Fibroblast of skin of back (primary cell): ENCODE measurements at regions not wholly inside any gene's neighbourhood (a gene's known extent, or its start where the extent isn't known, plus 50 kb on each side); places are given as distances from the start of the nearest gene placed in this dataset.
"Not testable (repeated sequence)": the region's sequence is repeated elsewhere in the genome, so short reads cannot be mapped to it uniquely, and the experiment has no call there.

Experiments used
- DNase-seq: peaks from one replicate; pipeline ENCODE4 v3.0.0-alpha.2; 2013

DNA sequence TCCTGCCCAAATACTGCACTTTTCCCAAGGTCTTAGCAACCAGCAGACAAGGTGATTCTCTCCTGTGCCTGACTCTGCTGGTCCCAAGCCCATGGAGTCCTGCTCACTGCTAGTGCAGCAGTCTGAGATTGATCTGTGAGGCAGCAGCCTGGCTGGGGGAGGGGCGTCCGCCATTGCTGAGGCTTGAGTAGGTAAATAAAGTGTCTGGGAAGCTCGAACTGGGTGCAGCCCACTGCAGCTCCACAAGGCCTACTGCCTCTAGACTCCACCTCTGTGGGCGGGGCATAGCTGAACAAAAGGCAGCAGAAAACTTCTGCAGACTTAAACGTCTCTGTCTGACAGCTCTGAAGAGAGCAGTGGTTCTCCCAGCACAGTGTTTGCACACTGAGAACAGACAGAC, 258.7 kb downstream of the ABCC12 start:
- DNase-seq = not testable (repeated sequence)

DNA sequence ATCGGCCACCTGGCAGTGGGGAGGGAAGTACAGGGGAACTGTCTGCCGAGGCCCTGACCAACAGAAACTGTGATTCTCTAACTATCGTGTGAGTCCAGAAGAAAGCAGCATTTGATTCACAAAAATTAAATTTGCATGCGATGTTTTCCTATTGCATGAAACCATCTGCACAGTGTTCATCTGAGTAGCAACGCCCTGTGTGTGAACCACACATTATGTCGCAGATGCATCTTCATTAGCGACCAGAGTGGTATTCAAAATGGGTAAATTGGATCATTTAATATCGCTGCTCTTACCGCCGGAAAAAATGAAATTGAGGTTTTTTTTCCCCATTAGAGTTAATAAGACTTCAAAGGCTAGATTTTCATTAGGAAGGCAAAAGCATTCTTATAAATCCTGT, 260.6 kb downstream of the ABCC12 start:
- no peak for DNase-seq

DNA sequence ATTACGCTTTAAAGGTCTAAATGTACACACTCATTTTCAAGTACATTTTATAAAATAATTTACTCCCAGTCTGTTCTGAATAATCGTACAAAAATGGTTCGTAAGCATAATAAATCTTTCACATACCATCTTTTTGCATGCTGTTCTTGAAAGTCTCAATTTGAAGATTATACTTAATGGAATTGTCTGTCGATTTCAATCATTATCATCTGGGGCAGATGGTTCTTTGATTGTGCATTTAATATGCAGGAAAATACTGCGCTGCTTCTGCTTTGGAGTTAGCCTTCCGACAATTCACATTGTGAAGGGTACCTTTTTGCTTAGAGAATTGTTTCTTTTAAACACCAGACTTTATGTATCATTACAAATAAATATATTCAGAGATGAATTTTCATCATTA, 262.8 kb downstream of the ABCC12 start:
- no peak for DNase-seq

DNA sequence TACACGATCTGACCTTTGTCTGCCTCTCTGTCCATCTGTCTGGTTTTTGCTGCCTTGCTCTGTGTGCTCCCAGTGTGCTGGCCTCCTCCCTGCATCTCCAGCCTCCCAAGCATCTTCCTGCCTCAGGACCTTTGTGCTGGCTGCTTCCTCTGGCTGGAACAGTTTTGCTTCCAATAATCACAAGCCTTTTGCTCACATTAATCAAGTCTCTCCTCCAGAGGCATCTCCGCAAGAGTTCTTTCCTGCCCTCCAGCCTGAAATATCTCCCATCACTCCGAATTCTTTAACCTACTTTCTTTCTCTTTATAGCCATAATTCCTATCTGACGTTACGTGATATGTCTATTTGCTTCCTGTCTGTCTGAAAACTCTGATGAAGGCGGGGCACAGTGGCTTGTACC, 267.1 kb downstream of the ABCC12 start:
- DNase-seq = no peak

DNA sequence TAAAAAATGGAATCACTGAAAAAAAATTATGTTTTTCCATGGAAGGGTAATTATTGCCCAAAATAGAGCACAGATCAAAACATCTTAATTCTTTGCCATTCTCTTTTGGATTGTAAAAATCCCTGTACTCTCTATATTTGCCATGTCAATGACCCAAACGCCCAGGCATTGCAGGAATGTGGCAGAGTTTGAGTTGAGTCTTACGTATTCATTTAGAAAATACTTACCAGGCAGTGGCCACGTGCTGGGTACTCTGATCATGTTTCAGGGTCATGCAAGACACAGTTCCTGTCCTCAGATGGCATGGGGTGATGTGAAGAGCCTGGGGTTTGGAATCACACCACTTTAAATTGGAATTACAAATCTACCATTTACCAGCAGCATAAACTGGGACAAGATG, 267.7 kb downstream of the ABCC12 start:
- peak; percentile 81 for DNase-seq

DNA sequence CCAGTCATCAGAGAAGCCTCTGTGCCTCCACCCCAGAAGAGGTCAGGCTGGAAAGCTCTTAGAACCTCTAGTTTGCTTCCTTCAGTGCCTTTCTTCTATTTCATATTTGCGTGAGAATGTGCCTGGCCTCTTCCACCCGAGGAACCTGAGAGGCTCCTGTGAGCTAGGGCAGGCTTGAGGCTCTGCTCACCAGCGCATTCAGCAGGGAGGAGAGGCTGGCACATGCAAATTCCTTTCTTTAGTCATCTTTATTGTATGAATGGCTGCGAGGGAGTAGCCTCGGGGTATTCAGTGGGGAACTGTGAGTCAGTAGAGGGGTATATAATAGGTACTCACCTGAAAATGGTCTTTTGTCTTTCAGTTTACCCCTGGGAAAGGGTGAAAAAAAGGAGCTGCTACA, 268.3 kb downstream of the ABCC12 start:
- DNase-seq = peak; percentile 68

DNA sequence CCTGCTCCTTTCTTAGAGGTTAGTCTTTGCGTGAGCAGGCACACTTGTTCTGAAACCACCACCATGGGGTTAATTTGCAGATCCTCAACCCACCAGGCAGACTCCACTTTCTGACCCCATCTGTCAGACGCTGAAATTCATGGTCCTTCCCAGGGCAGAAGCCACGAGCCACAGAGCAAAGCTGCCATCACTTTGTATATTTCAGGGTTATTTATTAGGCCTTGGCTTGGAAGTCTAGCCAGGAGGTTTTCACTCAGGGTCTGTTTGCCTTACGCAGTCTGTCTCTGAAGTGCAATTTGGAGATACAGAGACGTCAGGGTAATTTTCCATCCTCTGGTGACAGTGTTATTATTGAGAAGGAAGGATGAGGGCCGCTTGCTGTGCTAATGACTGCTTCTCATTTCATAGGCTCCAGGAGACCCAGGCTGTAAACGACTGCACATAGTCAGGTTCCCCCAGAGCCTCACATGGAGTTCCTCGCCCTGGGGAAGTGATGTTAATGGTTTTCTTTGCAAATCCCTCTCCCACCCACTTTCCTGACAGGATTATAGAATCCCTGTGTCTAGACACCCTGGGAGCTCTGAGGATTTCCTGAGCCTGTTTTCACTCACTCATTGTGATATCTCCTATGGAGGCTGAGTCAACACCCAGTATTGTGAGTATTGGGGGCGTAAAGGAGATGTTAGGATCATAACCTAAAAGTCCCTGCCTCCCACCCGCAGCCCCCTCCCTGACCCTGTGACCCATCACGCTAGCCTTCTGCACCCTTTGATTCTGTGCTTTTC, 269.0 kb downstream of the ABCC12 start:
- peak; percentile 17 for DNase-seq

DNA sequence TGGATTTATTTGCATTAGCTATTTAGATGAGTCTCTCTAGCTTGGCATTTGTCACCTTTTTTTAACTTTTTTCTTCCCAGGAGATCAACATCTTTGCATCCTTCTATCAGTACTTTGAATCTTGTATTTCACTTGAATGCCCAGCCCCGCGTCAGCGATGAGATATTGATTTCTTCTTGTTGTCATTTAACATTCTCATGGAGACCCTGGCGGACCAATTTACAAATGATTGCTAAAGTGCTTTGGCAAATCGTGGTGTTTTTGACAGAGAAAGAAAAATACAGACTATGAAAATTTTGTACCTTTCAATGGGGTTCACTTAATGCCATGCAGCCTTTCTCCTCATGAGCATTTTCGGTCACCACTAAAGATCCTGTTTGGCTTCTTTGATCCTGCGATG, 269.7 kb downstream of the ABCC12 start:
- DNase-seq = no peak

DNA sequence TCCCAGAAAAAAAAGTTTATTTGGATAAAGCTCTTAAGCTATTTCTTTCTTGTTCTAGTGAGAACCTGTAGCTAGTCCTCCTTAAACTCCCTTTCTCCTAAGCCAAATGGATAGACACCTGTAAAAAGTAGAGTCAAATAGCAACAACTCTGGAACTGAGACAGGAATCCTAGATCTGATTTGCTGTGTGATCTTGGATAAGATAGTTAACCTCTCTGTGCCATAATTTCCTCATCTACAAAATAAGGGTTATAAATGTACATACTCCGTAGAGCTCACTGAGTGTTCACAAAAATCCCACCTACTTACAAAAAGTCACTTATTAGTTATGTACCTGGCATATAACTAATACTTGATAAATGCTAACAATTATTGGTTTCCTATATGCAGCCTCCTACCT, 270.3 kb downstream of the ABCC12 start:
- no peak for DNase-seq

DNA sequence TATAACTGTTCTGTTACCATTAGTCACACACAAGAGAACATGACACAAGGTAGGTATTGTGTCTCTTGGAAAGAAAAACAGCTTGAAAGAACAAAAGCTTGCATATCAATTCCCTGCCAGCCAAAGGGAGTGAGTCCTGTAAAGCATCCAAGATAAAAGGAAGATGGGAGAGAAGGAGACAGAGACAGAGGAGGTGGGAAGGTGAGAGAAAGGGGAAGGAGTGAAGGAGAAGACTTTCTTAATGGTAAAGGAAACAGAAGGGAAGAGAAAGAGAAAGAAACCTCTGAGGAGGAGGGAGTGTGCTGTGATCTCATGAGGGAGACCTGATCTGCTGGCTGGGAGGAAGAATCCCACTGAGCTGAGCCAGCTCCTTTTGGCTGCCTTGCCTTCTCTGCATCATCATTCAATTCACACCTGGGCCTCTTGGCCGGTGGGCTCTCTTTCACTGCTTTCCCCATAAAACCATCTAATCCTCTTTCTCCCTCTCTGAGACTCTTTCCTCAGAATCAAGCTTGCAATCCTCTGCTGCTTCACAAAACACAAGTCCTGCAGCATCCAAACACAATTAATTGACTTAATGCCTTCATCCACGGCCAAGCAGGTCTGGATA, 271.6 kb downstream of the ABCC12 start:
- no peak for DNase-seq

DNA sequence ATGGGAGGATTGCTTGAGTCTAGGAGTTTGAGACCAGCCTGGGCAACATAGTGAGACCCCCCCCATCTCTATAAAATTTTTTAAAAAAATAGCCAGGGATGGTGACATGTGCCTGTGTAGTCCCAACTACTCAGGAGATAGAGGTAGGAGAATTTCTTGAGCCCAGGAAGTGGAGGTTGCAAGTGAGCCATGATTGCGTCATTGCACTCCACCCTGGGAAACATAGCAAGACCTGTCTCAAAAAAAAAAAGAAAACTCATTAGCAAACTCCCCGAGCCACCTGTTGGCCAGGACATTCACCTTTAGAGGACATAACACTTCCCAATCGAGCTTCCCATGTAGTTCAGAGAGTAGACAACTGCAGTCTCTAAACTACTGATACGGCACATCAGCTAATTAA, 274.2 kb downstream of the ABCC12 start:
- no peak for DNase-seq

DNA sequence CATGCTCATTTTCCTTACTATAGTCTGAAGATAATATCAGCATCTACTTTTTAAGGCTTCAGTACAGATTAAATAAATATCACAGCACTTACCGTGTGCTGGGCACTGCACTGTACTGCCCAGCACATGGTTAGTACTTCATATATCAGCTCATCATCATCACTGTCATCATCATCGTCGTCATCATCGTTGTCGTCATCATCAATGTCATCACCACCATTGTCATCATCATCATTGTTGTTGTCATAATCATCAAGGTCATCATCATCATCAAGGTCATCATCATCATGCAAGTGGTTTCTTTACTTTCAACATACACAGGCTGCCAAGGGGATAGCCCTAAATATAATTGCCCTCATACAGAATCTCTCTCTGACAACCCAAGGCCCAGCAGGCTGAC, 275.1 kb downstream of the ABCC12 start:
- no peak for DNase-seq

DNA sequence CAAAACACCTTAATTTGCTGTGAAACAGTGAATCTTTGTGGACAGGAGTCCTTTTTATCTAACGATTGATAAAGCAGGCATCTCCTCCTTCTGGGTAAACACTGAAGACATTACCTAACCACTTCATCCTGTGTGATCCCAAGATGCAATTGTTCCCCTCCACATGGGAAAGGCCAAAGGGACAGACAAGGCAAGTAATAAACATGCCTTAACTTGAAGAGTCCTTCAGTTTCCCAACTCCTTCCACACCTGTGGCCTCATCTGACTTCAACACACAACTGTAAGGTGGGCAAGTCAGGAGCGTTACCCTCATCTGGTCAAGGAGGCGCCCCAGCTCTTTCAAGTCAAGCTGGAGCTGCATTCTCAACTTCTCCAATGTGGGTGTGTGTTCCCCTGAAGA, 278.6 kb downstream of the ABCC12 start:
- no peak for DNase-seq

DNA sequence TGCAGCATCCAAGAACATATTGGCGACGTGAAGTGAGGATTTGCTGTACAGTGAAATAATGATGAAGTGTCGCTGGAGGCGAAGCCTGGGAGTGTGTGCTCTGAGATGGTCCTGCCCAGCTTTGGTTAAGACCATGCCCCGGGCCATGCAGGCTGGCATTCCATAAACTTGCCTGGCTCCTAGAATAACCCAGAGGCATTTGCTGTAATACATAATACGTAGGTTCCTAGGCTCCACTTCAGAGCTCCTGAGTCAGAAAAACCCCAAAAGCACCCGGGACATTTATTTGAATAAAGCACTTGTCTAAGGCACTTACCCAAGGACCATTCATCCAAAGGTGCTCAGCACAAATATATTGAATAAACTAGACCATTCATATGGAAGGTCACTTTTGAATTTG, 279.3 kb downstream of the ABCC12 start:
- no peak for DNase-seq

DNA sequence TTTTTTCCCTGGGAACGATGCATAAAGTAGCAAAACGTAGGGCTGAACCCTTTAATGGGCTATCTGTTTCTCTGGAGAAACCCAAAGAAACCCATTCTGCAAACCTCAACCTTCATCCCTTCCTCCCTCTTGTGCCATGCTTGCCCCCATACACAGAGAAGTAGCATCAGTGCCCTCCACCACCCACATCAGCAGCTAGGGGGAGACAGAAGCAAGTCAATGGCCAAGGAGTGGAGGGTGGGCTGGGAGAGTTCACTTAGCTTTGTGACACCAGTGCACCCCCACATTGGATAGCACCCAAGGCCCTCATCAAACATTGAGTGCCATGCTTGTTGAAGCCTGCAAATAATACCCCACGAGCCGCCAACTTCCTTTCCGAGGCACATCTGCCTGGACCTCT, 282.4 kb downstream of the ABCC12 start:
- DNase-seq = no peak

DNA sequence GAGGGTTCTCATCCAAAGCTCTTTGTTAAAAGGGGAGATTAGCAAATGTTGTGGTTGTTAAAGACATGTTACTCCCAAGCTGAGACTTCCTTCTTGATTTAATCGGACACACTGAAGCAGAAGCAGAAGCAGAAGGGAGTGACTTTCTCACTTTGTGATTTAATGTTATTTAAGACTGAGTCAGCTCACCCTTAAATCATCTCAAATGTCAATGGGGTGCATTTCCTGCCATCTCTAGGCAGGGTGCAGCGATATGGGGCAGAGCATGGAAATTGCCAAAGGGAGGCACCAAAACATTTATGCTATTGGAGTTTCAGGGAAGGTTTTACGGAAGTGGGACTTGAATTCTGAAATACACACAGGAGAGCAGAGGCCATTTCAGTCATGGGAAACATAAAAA, 283.6 kb downstream of the ABCC12 start:
- DNase-seq = no peak

DNA sequence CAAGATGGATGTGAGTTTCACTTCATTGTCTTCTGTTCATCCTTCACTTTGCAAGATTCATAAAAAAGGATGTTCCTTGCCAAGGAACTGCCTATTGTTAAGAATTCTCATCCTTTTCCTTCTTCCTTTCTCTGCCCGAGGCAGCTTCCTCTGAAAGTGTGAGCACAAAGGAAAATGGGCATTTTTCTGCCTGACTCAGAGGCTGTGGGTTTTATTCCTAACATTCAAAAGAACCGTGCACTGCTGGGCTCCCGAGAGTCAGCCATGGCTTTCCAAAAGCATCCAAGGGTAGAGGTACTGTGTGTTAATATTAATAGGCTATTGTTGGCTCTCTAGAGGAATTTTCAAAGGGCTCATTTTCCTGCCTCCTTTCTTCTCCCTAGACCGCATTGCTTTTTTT, 289.4 kb downstream of the ABCC12 start:
- no peak for DNase-seq

DNA sequence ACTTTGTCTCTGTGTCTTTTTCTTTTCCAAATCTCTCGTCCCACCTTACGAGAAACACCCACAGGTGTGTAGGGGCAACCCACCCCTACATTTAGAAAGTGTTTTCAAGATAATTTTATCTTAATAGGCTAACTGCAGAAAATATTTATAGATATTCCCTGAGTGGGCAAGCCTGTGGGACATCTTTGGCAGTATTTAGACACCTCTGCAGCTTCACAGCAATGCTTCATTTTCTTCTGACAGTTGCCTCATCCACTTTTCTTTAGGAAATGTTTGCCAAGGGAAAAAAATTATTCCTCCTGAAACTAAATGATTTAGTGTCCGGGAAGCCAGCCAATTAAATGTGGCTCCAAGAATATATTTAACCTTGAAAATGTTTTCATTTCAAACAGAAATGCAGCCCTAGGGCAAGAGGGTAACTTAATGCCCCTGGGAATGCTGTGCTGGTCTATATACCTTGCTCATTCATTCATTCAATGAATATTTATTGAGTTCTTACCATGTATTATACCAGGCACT, 290.4 kb downstream of the ABCC12 start:
- DNase-seq = no peak

DNA sequence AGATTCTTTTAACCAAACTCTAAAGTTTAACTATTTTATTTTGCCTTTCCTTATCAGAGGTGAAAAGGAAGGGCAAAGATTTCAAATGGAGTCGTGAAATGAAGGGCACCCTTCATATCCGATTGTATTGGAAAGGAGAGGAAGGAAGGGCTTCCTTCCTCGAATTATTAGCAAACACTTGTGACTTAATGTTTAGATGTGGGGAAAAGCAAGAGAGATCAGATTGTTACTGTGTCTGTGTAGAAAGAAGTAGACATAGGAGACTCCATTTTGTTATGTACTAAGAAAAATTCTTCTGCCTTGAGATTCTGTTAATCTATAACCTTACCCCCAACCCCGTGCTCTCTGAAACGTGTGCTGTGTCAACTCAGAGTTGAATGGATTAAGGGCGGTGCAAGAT, 291.5 kb downstream of the ABCC12 start:
- DNase-seq = not testable (repeated sequence)

DNA sequence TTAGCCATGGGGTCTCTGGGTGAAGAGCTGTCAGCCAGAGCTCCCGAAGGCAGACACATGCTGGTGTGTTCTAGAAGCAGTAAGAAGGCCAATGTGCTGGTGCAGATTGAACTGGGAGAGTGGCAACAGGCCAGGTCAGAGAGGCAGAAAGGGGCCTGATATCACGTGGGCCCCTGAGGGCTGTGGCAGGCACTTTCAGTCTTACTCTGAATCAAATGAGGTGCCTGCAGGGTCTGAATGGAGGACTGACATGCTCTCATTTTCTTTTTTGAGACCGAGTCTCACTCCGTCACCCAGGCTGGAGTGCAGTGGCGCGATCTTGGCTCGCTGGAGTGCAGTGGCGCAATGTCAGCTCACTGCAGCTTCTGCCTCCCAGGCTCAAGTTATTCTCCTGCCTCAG, 293.8 kb downstream of the ABCC12 start:
- no peak for DNase-seq

DNA sequence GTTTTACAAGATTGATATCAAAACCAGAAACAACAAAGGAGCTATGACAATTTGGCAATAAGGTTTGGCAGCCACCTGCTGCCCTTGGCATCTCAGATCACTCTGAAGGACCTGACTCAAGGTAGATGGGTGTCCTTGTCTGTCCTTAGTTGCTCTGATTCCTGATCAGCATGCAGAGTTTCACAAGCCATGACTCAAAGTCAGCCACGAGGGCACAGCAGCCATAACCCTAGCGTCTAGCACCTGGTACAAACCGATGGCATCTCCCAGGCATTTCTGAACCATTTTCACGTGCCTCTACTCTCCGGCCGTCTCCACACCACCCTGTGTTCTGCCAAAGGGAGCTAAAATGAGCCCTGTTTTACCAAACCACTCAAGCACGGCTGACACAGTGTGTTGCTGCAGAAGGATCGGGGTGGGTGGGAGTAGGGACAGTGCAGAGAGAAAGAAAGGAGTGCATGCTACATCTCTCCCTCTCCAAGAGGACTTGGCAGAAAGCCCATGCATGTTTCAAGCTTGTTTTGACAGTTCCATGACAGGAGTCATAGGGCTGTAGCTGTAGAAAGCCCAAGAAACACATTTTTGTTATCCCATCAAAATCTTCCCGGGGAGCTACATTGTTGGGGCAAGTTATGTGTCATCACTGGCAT, 297.3 kb downstream of the ABCC12 start:
- no peak for DNase-seq

DNA sequence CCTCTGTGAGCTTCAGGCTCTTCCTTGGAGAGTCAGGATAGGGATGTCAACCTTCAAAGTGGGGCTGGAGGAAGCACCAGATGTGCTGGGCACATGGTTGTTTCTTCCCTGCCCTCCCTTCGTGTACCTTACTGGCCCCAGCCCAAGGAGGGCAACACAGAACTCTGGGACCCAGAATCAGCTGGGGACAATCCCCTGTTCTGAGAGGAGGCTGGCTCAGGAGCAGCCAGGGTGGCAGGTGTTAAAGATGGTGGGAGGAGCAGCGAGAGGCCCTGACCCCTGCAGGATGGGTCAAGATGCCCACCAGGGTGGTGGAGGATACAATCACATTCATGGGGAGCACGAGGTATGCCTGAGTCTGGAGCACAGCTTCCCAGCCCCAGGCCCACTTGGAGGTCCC, 300.4 kb downstream of the ABCC12 start:
- no peak for DNase-seq

DNA sequence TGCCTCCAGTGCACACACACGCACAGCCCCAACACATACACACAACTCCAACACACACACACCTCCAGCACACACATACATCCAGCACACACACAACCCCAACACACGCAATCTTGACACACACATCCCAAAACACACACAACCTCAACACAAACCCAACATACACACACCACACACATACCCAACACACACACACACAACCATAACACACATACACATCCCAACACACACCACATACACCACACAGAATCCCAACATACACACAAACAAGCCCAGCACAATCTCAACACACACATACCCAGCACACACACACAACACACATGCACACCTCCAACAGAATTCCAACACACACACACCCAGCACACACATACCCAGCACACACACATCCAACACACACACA, 301.1 kb downstream of the ABCC12 start:
- no peak for DNase-seq

DNA sequence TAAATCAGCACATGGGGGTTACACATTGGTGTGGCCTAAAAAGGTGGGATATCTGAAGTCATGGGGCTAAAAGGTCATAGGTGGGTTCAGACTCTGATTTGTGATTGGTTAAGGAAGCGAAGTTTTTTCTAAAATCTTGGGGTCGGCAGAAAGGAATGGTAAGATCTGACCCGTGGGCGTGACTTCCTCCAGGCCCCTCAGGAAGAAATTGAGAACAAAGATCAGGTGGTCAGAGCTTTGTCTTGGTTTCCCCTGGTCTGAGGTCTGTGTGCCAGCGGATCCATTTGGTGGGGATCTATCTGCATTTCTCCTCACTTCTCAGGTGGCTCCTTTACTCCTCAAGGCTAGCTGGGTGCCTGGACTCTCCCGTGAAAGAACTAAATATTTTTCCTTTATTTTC, 302.8 kb downstream of the ABCC12 start:
- DNase-seq = no peak
